EL (cell line): ENCODE measurements at regions not wholly inside any gene's neighbourhood (a gene's known extent, or its start where the extent isn't known, plus 50 kb on each side); places are given as distances from the start of the nearest gene placed in this dataset.
"Not testable (repeated sequence)": the region's sequence is repeated elsewhere in the genome, so short reads cannot be mapped to it uniquely, and the experiment has no call there.

Experiments used
- DNase-seq: peaks from one replicate; pipeline ENCODE4 v3.0.0-alpha.2; 2016

DNA sequence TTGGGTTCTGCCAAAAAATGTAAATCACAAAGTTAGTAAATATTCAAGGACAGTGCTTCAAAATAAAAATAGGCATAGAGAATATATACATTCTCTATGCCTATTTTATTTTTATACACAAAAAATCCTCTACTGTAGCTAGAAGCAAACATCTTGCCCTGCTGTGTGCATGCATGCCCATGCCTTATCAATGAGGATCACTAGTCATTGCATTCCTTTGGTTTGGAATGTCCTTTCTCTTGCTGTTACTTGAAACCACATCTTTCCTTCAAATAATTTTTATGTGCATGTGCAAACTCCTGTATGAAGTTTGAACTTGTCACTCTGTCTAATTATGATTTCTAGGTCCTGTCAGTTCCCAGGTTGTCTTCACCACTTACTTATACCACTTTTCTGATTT, 278.9 kb upstream of the IZUMO3 start:
- no peak for DNase-seq

GRCh38 chr9:24820196-24820595, 274.5 kb upstream of the IZUMO3 start:
- no peak for DNase-seq

GRCh38 chr9:24817756-24818155, 272.1 kb upstream of the IZUMO3 start:
- no peak for DNase-seq

DNA sequence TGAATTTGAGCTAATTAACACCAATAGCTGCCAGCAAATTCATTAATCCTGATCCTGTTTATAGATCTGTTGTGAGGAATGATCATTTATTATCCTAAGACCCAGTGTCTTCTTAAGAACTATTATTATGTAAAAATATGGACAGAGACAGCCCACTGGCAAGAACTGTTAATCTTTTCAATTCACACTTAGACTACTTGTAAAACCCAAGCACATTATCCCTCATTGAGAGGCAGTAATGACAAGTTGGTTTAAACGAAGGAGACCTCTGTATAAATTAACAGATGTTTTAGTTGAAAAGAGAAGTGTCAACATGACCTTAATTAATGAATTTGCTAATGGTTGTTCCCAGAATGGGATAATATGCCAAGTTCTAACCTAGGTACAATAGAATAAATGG, 270.3 kb upstream of the IZUMO3 start:
- DNase-seq = no peak

- no peak for DNase-seq
Observed at GRCh38 chr9:24801344-24801743, 255.6 kb upstream of the IZUMO3 start.

DNA sequence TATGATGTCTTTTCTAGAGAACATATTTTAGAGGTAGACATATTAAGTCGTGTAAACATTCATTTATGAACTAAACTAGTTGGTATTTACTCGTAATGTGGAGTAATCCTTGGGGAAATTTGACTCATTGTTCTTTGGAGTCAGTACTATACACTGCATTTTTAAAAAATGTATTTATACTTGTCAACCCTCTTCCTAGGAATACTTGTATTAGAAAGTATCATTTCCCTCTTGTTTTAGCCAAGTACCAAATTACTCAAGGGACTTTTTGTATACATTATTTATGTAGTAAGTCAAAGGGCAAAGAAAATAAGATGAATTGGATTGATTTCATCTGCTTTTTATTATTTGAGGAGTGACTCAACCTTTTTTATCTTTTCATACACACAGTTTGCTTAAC, 248.1 kb upstream of the IZUMO3 start:
- no peak for DNase-seq

DNA sequence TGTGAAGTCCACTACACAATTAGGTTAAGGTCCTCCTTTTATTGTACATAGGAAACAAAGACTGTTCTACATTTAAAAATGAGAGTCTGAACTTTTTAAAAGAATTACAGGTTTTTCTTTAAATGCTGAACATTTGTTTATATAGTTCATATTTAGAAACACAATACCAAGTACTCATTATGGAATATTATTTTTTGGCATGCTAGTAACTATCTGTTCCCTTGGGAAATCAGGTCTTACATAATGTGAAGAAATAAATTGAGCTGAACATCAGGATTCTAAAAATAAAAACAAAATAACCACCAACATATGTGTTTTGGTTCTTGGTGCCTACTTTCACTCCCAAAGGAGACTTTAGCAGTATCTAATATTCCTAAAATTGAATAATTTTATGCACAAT, 230.5 kb upstream of the IZUMO3 start:
- DNase-seq = no peak

- not testable (repeated sequence) for DNase-seq
Observed at GRCh38 chr9:24774199-24774598, 228.5 kb upstream of the IZUMO3 start.

DNA sequence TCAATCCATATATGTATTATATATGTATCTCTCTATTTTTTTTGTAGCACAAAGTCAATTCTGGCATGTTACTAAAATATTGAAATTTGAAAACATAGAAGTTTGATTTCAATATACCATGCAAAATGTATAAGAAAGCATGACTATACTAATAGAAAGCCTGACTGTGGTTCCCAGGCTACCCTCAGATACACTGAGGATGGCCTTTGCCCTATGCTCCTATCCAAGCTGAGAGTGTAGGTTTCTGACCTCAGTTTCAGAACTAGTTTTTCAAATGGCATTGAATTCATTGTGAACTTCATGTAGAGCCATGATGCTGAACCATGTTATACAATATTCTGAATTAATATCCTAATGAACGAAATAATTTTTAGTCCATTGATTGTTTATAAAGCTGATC, 220.4 kb upstream of the IZUMO3 start:
- no peak for DNase-seq

- no peak for DNase-seq
Observed at GRCh38 chr9:24765025-24765756, 219.5 kb upstream of the IZUMO3 start.

- DNase-seq = no peak
Observed at GRCh38 chr9:24738421-24738961, 192.8 kb upstream of the IZUMO3 start.

GRCh38 chr9:24731754-24732153, 186.1 kb upstream of the IZUMO3 start:
- DNase-seq = no peak

- no peak for DNase-seq
Observed at GRCh38 chr9:24721621-24722020, 175.9 kb upstream of the IZUMO3 start.

GRCh38 chr9:24712206-24712605, 166.5 kb upstream of the IZUMO3 start:
- no peak for DNase-seq

- DNase-seq = no peak
Observed at GRCh38 chr9:24708814-24709213, 163.1 kb upstream of the IZUMO3 start.

GRCh38 chr9:24698881-24699518, 153.3 kb upstream of the IZUMO3 start:
- no peak for DNase-seq

- no peak for DNase-seq
Observed at GRCh38 chr9:24672336-24672735, 126.6 kb upstream of the IZUMO3 start.

GRCh38 chr9:24657387-24657786, 111.7 kb upstream of the IZUMO3 start:
- no peak for DNase-seq

DNA sequence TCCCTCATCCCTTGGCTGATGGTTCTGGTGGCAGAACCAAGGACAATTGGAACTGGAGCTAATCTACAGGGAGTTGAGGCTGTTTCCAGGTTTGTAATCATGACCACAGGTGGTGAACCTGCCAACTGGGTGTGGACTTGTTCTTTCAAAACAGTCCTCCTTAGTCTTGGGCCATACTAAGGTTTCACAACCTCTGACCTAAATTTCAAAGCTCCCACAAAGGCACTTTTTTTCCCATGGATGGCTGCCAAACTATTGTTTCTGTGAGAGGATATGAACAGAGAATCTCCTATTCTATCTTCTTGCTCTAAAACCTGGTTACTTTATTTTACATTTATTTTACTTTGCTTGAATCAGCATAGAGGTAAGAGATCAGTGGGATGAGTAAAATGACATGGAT, 106.5 kb upstream of the IZUMO3 start:
- DNase-seq = no peak

- not testable (repeated sequence) for DNase-seq
Observed at GRCh38 chr9:24628809-24629208, 83.1 kb upstream of the IZUMO3 start.

GRCh38 chr9:24625097-24625496, 79.4 kb upstream of the IZUMO3 start:
- no peak for DNase-seq

- DNase-seq = no peak
Observed at GRCh38 chr9:24624481-24624880, 78.8 kb upstream of the IZUMO3 start.

GRCh38 chr9:24620741-24621140, 75.0 kb upstream of the IZUMO3 start:
- no peak for DNase-seq

DNA sequence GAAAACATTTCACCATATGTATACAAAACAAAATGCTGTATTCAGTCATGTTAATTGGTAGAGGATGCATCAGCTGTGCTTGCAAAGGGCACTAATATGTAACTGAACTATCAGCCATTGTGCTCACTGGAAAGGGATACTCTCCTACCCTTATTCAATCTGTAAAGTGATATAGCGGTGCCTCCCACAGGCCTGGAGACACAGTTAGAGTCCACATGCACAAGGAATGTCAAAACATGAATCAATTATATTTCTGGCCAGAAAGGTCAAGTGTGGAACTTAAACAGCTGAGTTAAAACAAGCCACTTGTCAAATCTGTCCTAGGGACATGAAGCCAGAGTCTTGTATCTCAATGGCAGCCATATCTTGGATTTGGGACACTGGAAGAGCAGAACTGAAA, 71.2 kb upstream of the IZUMO3 start:
- DNase-seq = no peak

GRCh38 chr9:24614070-24614469, 68.4 kb upstream of the IZUMO3 start:
- DNase-seq = no peak
